ENCODE measurements at regions not wholly inside any gene's neighbourhood (a gene's known extent, or its start where the extent isn't known, plus 50 kb on each side); places are given as distances from the start of the nearest gene placed in this dataset.

DNA sequence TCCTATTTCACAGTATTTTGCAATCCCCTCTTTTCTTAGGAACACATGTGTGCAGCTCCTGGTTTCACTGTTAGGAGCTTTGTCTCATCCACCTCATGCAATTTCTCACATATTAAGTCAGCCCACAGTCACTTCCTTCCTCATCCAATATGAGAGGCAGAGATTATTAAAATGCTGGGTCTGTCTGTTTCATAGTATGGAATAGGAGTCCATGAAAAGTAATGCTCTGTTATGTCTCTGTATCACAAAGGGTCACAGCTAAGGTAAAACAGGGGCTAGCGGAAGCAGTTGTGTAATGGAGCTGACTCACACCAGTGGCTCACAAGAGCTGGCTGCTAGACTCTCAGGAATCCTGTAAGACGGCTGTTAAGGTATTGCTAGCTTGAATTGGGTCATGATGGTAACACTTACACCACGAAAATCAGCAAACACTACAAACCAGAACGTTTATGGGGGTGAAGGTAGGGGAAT, 216.5 kb downstream of the EFNB2 start:
- WGBS, 2 donors, result 55 to 63% methylated on average over 4 of the region's 4 CpGs
- H3K4me3 ChIP-seq (ENCODE audit: low read length in 2 of 2), result no peak overlapping the region
- DNase-seq (no peak), ATAC-seq (ENCODE audit: low FRiP score) (no peak)
- no peaks in the 10 kb centered on the region for H3K36me3 ChIP-seq (ENCODE audit: control insufficient read depth in 1 of 2, insufficient read depth in 2 of 2, low read length in 1 of 2)
- no peak overlapping the region for H3K27ac ChIP-seq (ENCODE audit: low read depth in 1 of 2, low read length in 2 of 2)
- no peaks in the 10 kb centered on the region for H3K4me1 ChIP-seq (ENCODE audit: control insufficient read depth in 1 of 2, insufficient read depth in 2 of 2, low read length in 2 of 2)
- no peaks in the 10 kb centered on the region for H3K27me3 ChIP-seq (ENCODE audit: control insufficient read depth in 1 of 2, insufficient read depth in 2 of 2, low read length in 1 of 2)
- intact Hi-C loops (cut with DNase I), result no loop called here
- H3K9me3 ChIP-seq (ENCODE audit: control insufficient read depth, low read length), result peaks cover 3% of the 10 kb centered on the region

DNA sequence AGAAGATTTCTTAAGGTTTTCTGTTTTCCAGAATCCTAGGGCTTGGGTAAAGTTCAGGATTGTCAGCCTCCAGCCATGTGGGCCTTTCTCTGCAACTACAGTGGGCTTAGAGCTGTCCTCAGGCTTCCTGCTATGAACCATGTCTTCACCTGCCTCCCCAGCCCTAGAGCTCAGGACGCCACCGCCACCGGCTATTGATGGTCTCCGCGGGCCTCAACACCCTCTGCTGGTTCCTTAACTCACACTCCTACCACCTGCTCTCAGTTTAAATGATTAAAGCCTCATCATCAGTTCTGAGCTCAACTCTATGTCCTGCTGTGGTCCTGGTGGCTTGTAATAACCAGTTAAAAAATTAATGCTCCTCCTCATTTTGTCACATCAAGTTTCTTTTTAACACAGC, 221.0 kb downstream of the EFNB2 start:
- WGBS, 2 donors, result 95 to 98% methylated on average over 5 of the region's 5 CpGs
- Histone ChIP-seq H3K27ac (ENCODE audit: low read depth in 1 of 2, low read length in 2 of 2) (no peak overlapping the region), H3K36me3 (ENCODE audit: control insufficient read depth in 1 of 2, insufficient read depth in 2 of 2, low read length in 1 of 2) (no peaks in the 10 kb centered on the region), H3K27me3 (ENCODE audit: control insufficient read depth in 1 of 2, insufficient read depth in 2 of 2, low read length in 1 of 2) (no peaks in the 10 kb centered on the region), H3K4me3 (ENCODE audit: low read length in 2 of 2) (no peak overlapping the region), H3K4me1 (ENCODE audit: control insufficient read depth in 1 of 2, insufficient read depth in 2 of 2, low read length in 2 of 2) (no peaks in the 10 kb centered on the region), H3K9me3 (ENCODE audit: control insufficient read depth, low read length) (no peaks in the 10 kb centered on the region)
- intact Hi-C loops (cut with DNase I), result no loop called here
- ATAC-seq (ENCODE audit: low FRiP score) (no peak), DNase-seq (no peak)

GRCh38 chr13:106311004-106311403, 224.5 kb downstream of the EFNB2 start:
- H3K36me3 ChIP-seq (ENCODE audit: control insufficient read depth in 1 of 2, insufficient read depth in 2 of 2, low read length in 1 of 2), result no peaks in the 10 kb centered on the region
- DNase-seq, result no peak
- WGBS, 2 donors, result 27 to 31% methylated on average over 9 of the region's 9 CpGs
- no peaks in the 10 kb centered on the region for H3K27me3 ChIP-seq (ENCODE audit: control insufficient read depth in 1 of 2, insufficient read depth in 2 of 2, low read length in 1 of 2)
- no peaks in the 10 kb centered on the region for H3K9me3 ChIP-seq (ENCODE audit: control insufficient read depth, low read length)
- intact Hi-C loops (cut with DNase I), result no loop called here
- H3K4me3 ChIP-seq (ENCODE audit: low read length in 2 of 2), result no peak overlapping the region
- no peaks in the 10 kb centered on the region for H3K4me1 ChIP-seq (ENCODE audit: control insufficient read depth in 1 of 2, insufficient read depth in 2 of 2, low read length in 2 of 2)
- no peak for ATAC-seq (ENCODE audit: low FRiP score)
- no peak overlapping the region for H3K27ac ChIP-seq (ENCODE audit: low read depth in 1 of 2, low read length in 2 of 2)

DNA sequence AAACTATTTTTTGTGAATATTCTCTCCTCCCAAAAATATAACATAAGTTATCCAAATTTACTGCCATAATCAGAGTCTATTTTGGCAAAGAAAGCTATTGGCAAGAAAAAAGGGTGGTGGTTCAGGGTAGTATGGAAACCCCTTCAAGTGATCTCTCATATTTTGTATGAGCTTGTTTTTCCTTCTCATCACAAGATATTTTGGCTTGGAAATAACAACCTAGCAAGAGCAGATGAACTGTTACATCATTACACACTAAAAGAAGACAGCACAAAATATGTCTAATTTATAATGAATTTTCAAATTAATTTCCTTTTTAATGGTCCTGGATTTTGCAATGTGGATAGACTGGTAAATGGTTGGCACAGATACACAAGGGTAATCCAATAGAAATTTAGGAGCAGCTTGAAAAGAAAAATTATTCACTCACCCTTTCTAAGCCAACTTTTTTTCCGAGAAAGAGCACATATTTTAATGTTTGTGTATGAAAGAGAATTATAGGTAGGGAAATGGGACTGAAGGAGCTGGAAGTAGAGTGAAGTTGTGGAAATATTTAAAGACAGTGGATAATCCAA, 225.1 kb downstream of the EFNB2 start:
- 71 to 75% methylated on average over 1 of the region's 1 CpG for WGBS, 2 donors
- intact Hi-C loops (cut with DNase I), result no loop called here
- H3K4me3 ChIP-seq (ENCODE audit: low read length in 2 of 2), result no peak overlapping the region
- H3K27ac ChIP-seq (ENCODE audit: low read depth in 1 of 2, low read length in 2 of 2), result no peak overlapping the region
- ATAC-seq (ENCODE audit: low FRiP score) (no peak), DNase-seq (no peak)
- H3K27me3 ChIP-seq (ENCODE audit: control insufficient read depth in 1 of 2, insufficient read depth in 2 of 2, low read length in 1 of 2), result no peaks in the 10 kb centered on the region
- no peaks in the 10 kb centered on the region for H3K36me3 ChIP-seq (ENCODE audit: control insufficient read depth in 1 of 2, insufficient read depth in 2 of 2, low read length in 1 of 2)
- H3K4me1 ChIP-seq (ENCODE audit: control insufficient read depth in 1 of 2, insufficient read depth in 2 of 2, low read length in 2 of 2), result no peaks in the 10 kb centered on the region
- H3K9me3 ChIP-seq (ENCODE audit: control insufficient read depth, low read length), result no peaks in the 10 kb centered on the region

GRCh38 chr13:106306748-106307277, 228.6 kb downstream of the EFNB2 start:
- ATAC-seq (ENCODE audit: low FRiP score) (no peak), DNase-seq (no peak)
- intact Hi-C loops (cut with DNase I), result no loop called here
- Histone ChIP-seq H3K27me3 (ENCODE audit: control insufficient read depth in 1 of 2, insufficient read depth in 2 of 2, low read length in 1 of 2) (no peaks in the 10 kb centered on the region), H3K36me3 (ENCODE audit: control insufficient read depth in 1 of 2, insufficient read depth in 2 of 2, low read length in 1 of 2) (no peaks in the 10 kb centered on the region), H3K27ac (ENCODE audit: low read depth in 1 of 2, low read length in 2 of 2) (no peak overlapping the region), H3K9me3 (ENCODE audit: control insufficient read depth, low read length) (no peaks in the 10 kb centered on the region), H3K4me1 (ENCODE audit: control insufficient read depth in 1 of 2, insufficient read depth in 2 of 2, low read length in 2 of 2) (no peaks in the 10 kb centered on the region), H3K4me3 (ENCODE audit: low read length in 2 of 2) (no peak overlapping the region)
- WGBS, 2 donors, result 88 to 90% methylated on average over 6 of the region's 6 CpGs

GRCh38 chr13:106302843-106303242, 232.6 kb downstream of the EFNB2 start:
- no peak for DNase-seq
- 88 to 94% methylated on average over 2 of the region's 2 CpGs for WGBS, 2 donors
- no peaks in the 10 kb centered on the region for H3K36me3 ChIP-seq (ENCODE audit: control insufficient read depth in 1 of 2, insufficient read depth in 2 of 2, low read length in 1 of 2)
- H3K27me3 ChIP-seq (ENCODE audit: control insufficient read depth in 1 of 2, insufficient read depth in 2 of 2, low read length in 1 of 2), result no peaks in the 10 kb centered on the region
- H3K9me3 ChIP-seq (ENCODE audit: control insufficient read depth, low read length), result no peaks in the 10 kb centered on the region
- no peak overlapping the region for H3K27ac ChIP-seq (ENCODE audit: low read depth in 1 of 2, low read length in 2 of 2)
- intact Hi-C loops (cut with DNase I), result no loop called here
- no peak overlapping the region for H3K4me3 ChIP-seq (ENCODE audit: low read length in 2 of 2)
- H3K4me1 ChIP-seq (ENCODE audit: control insufficient read depth in 1 of 2, insufficient read depth in 2 of 2, low read length in 2 of 2), result no peaks in the 10 kb centered on the region
- ATAC-seq (ENCODE audit: low FRiP score), result no peak

GRCh38 chr13:106302011-106302410, 233.5 kb downstream of the EFNB2 start:
- Histone ChIP-seq H3K4me3 (ENCODE audit: low read length in 2 of 2) (no peak overlapping the region), H3K27ac (ENCODE audit: low read depth in 1 of 2, low read length in 2 of 2) (no peak overlapping the region), H3K9me3 (ENCODE audit: control insufficient read depth, low read length) (no peaks in the 10 kb centered on the region), H3K36me3 (ENCODE audit: control insufficient read depth in 1 of 2, insufficient read depth in 2 of 2, low read length in 1 of 2) (no peaks in the 10 kb centered on the region), H3K4me1 (ENCODE audit: control insufficient read depth in 1 of 2, insufficient read depth in 2 of 2, low read length in 2 of 2) (no peaks in the 10 kb centered on the region), H3K27me3 (ENCODE audit: control insufficient read depth in 1 of 2, insufficient read depth in 2 of 2, low read length in 1 of 2) (no peaks in the 10 kb centered on the region)
- DNase-seq (no peak), ATAC-seq (ENCODE audit: low FRiP score) (no peak)
- 42 to 51% methylated on average over 1 of the region's 1 CpG for WGBS, 2 donors
- intact Hi-C loops (cut with DNase I), result no loop called here

- Histone ChIP-seq H3K9me3 (ENCODE audit: control insufficient read depth, low read length) (no peaks in the 10 kb centered on the region), H3K36me3 (ENCODE audit: control insufficient read depth in 1 of 2, insufficient read depth in 2 of 2, low read length in 1 of 2) (no peaks in the 10 kb centered on the region), H3K27me3 (ENCODE audit: control insufficient read depth in 1 of 2, insufficient read depth in 2 of 2, low read length in 1 of 2) (no peaks in the 10 kb centered on the region), H3K4me1 (ENCODE audit: control insufficient read depth in 1 of 2, insufficient read depth in 2 of 2, low read length in 2 of 2) (no peaks in the 10 kb centered on the region), H3K27ac (ENCODE audit: low read depth in 1 of 2, low read length in 2 of 2) (no peak overlapping the region), H3K4me3 (ENCODE audit: low read length in 2 of 2) (no peak overlapping the region)
- no peak for DNase-seq
- intact Hi-C loops (cut with DNase I), result no loop called here
- WGBS, 2 donors, result 94 to 97% methylated on average over 5 of the region's 5 CpGs
- no peak for ATAC-seq (ENCODE audit: low FRiP score)
Observed at GRCh38 chr13:106299621-106300020, 235.8 kb downstream of the EFNB2 start.

- 88 to 95% methylated on average over 1 of the region's 1 CpG for WGBS, 2 donors
- DNase-seq (no peak), ATAC-seq (ENCODE audit: low FRiP score) (no peak)
- H3K4me1 ChIP-seq (ENCODE audit: control insufficient read depth in 1 of 2, insufficient read depth in 2 of 2, low read length in 2 of 2), result no peaks in the 10 kb centered on the region
- H3K9me3 ChIP-seq (ENCODE audit: control insufficient read depth, low read length), result no peaks in the 10 kb centered on the region
- intact Hi-C loops (cut with DNase I), result no loop called here
- H3K27ac ChIP-seq (ENCODE audit: low read depth in 1 of 2, low read length in 2 of 2), result no peak overlapping the region
- no peaks in the 10 kb centered on the region for H3K27me3 ChIP-seq (ENCODE audit: control insufficient read depth in 1 of 2, insufficient read depth in 2 of 2, low read length in 1 of 2)
- no peak overlapping the region for H3K4me3 ChIP-seq (ENCODE audit: low read length in 2 of 2)
- H3K36me3 ChIP-seq (ENCODE audit: control insufficient read depth in 1 of 2, insufficient read depth in 2 of 2, low read length in 1 of 2), result no peaks in the 10 kb centered on the region
Observed at GRCh38 chr13:106297283-106297682, 238.2 kb downstream of the EFNB2 start.

Data from aorta (tissue), 5 donors.